ENCODE measurements at regions not wholly inside any gene's neighbourhood (a gene's known extent, or its start where the extent isn't known, plus 50 kb on each side); places are given as distances from the start of the nearest gene placed in this dataset.

DNA sequence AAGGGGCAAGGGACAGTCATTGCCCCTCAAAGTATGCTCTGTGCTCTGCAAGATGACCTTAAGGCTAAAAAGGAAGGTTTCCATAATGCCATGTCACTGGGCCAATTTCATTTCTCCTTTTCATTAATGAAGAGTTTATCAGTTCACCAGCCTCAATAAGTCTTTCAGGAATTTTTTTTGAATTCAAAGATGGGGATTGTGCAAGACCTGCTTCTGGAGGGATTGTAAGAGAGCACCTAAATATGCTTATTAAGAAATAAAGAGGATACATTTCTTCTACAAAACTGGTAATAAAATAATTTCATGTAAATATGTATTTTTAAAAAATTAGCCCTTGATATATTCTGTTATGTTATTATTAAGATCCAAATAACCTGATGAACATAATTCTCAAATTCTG is 86.8 kb upstream of the RGS4 start:
- no peak for FAIRE-seq
- no peaks in the 10 kb centered on the region for H3K9me3 ChIP-seq (ENCODE audit: control insufficient read depth in 2 of 3, insufficient read depth in 1 of 3, low read length in 3 of 3)
- H3K27me3 ChIP-seq (ENCODE audit: control insufficient read depth, insufficient read depth, low read length) = no peaks in the 10 kb centered on the region
- no peak overlapping the region for H3K27ac ChIP-seq (ENCODE audit: low read depth in 2 of 2, low read length in 2 of 2)
- no peaks in the 10 kb centered on the region for H3K4me1 ChIP-seq (ENCODE audit: control insufficient read depth in 2 of 3, insufficient read depth in 2 of 3, low read depth in 1 of 3, low read length in 3 of 3)
- DNase-seq = no peak
- no peak overlapping the region for H3K9ac ChIP-seq (ENCODE audit: low read length in 3 of 3)
- TF ChIP-seq, protein P1, sequence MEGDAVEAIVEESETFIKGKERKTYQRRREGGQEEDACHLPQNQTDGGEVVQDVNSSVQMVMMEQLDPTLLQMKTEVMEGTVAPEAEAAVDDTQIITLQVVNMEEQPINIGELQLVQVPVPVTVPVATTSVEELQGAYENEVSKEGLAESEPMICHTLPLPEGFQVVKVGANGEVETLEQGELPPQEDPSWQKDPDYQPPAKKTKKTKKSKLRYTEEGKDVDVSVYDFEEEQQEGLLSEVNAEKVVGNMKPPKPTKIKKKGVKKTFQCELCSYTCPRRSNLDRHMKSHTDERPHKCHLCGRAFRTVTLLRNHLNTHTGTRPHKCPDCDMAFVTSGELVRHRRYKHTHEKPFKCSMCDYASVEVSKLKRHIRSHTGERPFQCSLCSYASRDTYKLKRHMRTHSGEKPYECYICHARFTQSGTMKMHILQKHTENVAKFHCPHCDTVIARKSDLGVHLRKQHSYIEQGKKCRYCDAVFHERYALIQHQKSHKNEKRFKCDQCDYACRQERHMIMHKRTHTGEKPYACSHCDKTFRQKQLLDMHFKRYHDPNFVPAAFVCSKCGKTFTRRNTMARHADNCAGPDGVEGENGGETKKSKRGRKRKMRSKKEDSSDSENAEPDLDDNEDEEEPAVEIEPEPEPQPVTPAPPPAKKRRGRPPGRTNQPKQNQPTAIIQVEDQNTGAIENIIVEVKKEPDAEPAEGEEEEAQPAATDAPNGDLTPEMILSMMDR (IDR thresholded peaks at IDR 0.05; ENCODE audit: borderline replicate concordance, extremely low read depth, insufficient read depth) = no peak
- no peaks in the 10 kb centered on the region for H3K36me3 ChIP-seq (ENCODE audit: control insufficient read depth in 2 of 3, insufficient read depth in 3 of 3, low read length in 3 of 3)
- intact Hi-C loops (cut with DNase I) = no loop called here
- H3K4me3 ChIP-seq (ENCODE audit: low read length in 3 of 3) = no peak overlapping the region

DNA sequence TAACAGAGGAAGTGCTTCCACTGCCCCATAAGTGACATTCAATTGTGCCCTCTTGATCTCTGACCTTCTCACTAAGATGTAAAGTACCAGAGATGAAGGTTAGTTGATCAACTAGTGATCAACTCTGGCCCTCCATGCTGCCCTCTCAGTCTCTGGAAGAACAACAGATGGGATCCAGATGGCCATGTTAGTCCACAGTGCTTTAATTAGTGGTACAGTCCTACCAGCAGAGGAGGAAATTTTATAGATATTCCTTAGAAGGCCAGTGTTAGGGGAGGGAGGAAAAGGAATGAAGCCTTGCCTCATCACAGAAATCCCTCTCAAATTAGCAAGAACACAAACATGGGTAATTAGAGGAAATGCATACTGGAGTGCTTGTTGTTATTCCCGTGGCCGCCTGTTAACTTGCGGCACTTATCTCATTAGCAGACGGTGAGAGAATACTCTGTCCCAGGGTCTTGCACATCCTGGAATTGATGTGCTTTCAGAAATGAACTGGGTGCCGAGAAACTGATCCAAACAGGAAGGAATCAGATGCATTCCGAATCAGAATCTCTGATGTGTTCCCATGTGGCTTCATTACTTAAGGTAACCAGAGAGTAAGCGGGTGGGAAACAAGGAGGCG is 91.1 kb upstream of the RGS4 start:
- TF ChIP-seq, protein P1 (IDR thresholded peaks at IDR 0.05; ENCODE audit: borderline replicate concordance, extremely low read depth, insufficient read depth) = no peak
- Histone ChIP-seq H3K4me1 (ENCODE audit: control insufficient read depth in 2 of 3, insufficient read depth in 2 of 3, low read depth in 1 of 3, low read length in 3 of 3) (no peaks in the 10 kb centered on the region), H3K9ac (ENCODE audit: low read length in 3 of 3) (no peak overlapping the region), H3K27me3 (ENCODE audit: control insufficient read depth, insufficient read depth, low read length) (no peaks in the 10 kb centered on the region), H3K4me3 (ENCODE audit: low read length in 3 of 3) (no peak overlapping the region), H3K27ac (ENCODE audit: low read depth in 2 of 2, low read length in 2 of 2) (no peak overlapping the region), H3K9me3 (ENCODE audit: control insufficient read depth in 2 of 3, insufficient read depth in 1 of 3, low read length in 3 of 3) (no peaks in the 10 kb centered on the region), H3K36me3 (ENCODE audit: control insufficient read depth in 2 of 3, insufficient read depth in 3 of 3, low read length in 3 of 3) (no peaks in the 10 kb centered on the region)
- DNase-seq (no peak), FAIRE-seq (no peak)
- intact Hi-C loops (cut with DNase I) = no loop called here

- DNase-seq (no peak), FAIRE-seq (no peak)
- Histone ChIP-seq H3K9ac (ENCODE audit: low read length in 3 of 3) (no peak overlapping the region), H3K36me3 (ENCODE audit: control insufficient read depth in 2 of 3, insufficient read depth in 3 of 3, low read length in 3 of 3) (no peaks in the 10 kb centered on the region), H3K27ac (ENCODE audit: low read depth in 2 of 2, low read length in 2 of 2) (no peak overlapping the region), H3K27me3 (ENCODE audit: control insufficient read depth, insufficient read depth, low read length) (no peaks in the 10 kb centered on the region), H3K4me3 (ENCODE audit: low read length in 3 of 3) (no peak overlapping the region), H3K9me3 (ENCODE audit: control insufficient read depth in 2 of 3, insufficient read depth in 1 of 3, low read length in 3 of 3) (no peaks in the 10 kb centered on the region), H3K4me1 (ENCODE audit: control insufficient read depth in 2 of 3, insufficient read depth in 2 of 3, low read depth in 1 of 3, low read length in 3 of 3) (no peaks in the 10 kb centered on the region)
- intact Hi-C loops (cut with DNase I) = no loop called here
- TF ChIP-seq, protein P1 (IDR thresholded peaks at IDR 0.05; ENCODE audit: borderline replicate concordance, extremely low read depth, insufficient read depth) = no peak
Measured at GRCh38 chr1:162976628-162977027, 92.5 kb upstream of the RGS4 start.

GRCh38 chr1:162974810-162975209 is 94.4 kb upstream of the RGS4 start:
- intact Hi-C loops (cut with DNase I) = no loop called here
- TF ChIP-seq, protein P1 (IDR thresholded peaks at IDR 0.05; ENCODE audit: borderline replicate concordance, extremely low read depth, insufficient read depth) = no peak
- Histone ChIP-seq H3K36me3 (ENCODE audit: control insufficient read depth in 2 of 3, insufficient read depth in 3 of 3, low read length in 3 of 3) (no peaks in the 10 kb centered on the region), H3K27me3 (ENCODE audit: control insufficient read depth, insufficient read depth, low read length) (no peaks in the 10 kb centered on the region), H3K4me1 (ENCODE audit: control insufficient read depth in 2 of 3, insufficient read depth in 2 of 3, low read depth in 1 of 3, low read length in 3 of 3) (peaks cover 0 to under 1% (median 0%) of the 10 kb centered on the region in 3 donors), H3K27ac (ENCODE audit: low read depth in 2 of 2, low read length in 2 of 2) (no peak overlapping the region), H3K9ac (ENCODE audit: low read length in 3 of 3) (no peak overlapping the region), H3K9me3 (ENCODE audit: control insufficient read depth in 2 of 3, insufficient read depth in 1 of 3, low read length in 3 of 3) (no peaks in the 10 kb centered on the region), H3K4me3 (ENCODE audit: low read length in 3 of 3) (no peak overlapping the region)
- FAIRE-seq = no peak
- no peak for DNase-seq
